Epithelial cell of esophagus (primary cell): ENCODE measurements at regions not wholly inside any gene's neighbourhood (a gene's known extent, or its start where the extent isn't known, plus 50 kb on each side); places are given as distances from the start of the nearest gene placed in this dataset.

Experiments
- DNase-seq: peaks from one replicate; pipeline ENCODE4 v3.0.0; 2010; ENCODE audit warnings: low read depth
- H3K4me3 ChIP-seq: 2 replicates; pipeline ENCODE4 v1.5.1; 2011; ENCODE audit warnings: mild to moderate bottlenecking, low read length, control low read depth
- CTCF ChIP-seq: IDR thresholded peaks from 2 replicates; pipeline ENCODE4 v1.5.1; 2011; ENCODE audit warnings: low read depth, mild to moderate bottlenecking, low read length, control low read depth, inconsistent platforms; ENCODE audit not compliant: insufficient read depth; ENCODE audit errors: missing control alignments

DNA sequence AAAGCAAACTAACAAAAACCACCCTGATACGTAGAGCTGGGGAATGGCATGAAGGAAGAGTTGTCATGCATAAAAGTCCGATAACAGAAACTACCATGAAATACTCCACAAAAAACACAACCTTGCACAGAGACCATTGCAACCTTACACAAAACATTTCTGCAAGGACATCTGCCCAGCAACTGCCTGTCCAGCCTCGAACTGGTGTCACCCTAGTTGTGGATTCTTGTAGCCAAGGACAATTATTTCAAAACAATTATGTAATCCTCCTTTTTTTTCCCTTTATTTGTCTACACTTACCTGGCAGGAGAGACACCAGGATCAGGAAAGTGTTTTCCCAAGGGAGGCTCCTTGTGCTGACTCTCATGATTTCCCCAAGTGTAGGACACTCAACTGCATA lies 232.5 kb upstream of the SYNDIG1 start:
- H3K4me3 ChIP-seq: no peak overlapping the region
- no peak for TF ChIP-seq CTCF
- no peak for DNase-seq

DNA sequence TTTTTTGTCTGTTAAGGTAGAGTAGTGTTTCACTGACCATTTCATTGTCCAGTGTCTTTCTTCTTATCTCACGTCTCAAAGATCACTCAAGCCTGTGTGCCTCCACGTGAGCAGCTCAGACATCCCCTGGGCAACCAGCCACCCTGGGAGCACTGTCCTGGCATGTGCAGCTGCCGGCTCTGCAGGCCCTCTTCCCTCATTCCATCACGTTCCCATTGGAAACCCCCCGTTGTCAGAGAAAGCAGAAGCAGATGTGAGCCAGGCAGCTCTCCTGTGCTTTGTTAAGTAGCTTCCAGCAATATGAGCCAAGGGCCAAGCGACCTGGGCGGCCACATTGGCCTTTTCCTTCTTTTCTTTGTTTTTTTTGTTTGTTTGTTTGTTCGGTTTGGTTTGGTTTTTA lies 233.2 kb upstream of the SYNDIG1 start:
- no peak overlapping the region for H3K4me3 ChIP-seq
- no peak for TF ChIP-seq CTCF
- DNase-seq: no peak

DNA sequence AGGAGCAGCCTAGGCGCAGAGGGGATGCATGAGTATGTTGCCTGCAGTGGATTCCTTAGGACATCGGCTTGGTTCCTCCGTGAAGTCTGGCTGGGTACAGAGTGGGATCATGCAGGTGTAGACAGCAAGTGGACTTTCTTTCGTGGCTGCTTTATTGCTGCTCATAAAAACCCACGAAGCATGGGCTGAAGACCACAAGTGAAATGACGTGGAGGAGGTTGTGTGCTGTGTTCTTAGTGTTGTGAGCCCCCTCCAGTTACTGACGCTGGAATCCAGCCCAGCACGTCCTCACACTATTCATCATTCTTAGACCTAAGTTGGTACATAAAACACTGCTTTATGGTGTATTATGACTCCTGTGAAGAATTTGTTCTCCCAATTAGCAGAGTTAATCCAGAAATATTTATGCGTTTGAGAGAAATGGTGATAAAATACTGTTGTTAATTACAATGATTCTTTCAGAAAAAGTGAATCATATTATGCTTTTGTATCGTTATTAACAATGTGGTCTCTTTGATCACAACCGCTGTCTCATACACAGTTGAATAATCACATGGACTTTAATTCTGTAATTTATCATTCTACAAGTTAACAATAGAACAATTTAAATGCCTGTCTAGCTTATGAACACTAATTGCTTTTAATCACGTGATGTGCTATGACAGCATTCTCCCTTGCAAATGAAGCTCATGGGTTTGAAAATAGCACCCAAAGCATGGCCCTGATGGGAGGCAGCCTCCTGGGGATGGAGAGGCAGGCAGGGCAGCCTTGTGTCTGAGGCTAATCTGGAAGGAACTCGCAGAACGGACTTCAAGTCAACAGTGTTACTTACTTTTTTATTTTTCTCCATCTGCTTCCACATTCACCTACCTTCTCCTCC lies 233.9 kb upstream of the SYNDIG1 start:
- TF ChIP-seq CTCF: no peak
- DNase-seq: no peak

GRCh38 chr20:24227600-24227999 lies 239.0 kb upstream of the GGTLC1 start:
- DNase-seq: no peak
- TF ChIP-seq CTCF: no peak
- no peak overlapping the region for H3K4me3 ChIP-seq

More for the DNA sequence above, 233.9 kb upstream of the SYNDIG1 start:
- no peak overlapping the region for H3K4me3 ChIP-seq

DNA sequence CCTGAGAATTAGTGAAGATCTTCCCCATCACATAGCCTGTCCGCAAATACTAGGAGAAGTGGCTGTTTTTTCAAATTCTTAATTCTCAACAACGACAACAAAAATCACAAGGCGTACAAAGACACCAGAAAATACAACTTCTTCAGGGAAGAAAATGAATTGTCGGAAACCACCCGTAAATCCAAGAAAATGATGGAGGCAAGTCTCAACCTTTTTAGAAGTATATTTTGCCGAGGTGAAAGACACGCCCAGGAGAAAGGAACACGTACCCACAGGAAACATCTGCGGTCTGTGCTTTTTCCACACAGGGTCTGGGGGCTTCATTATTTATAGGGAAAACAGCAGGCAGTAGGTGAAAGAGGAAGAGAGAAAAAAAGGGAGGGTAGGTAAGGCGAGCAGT lies 223.9 kb upstream of the GGTLC1 start:
- no peak overlapping the region for H3K4me3 ChIP-seq
- TF ChIP-seq CTCF: no peak
- DNase-seq: no peak

DNA sequence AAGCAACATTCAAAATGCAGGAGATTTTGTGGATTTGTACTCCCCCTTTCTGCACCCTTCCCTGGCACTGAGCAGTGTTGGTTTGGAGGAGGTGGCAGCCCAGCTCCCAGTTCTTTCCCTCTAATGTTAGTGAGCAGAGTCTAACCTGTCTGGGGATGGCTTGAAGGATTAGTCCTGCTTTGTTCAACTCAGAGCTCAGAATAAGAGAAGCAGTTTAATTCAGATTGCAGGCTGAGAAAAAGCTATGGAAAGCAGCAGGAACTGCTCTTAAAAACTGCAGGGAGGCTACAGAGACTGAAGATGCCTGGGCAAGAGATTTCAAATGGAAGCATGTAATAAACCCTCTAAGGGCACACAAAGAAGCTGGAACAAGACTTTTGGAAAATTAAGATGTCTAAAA lies 223.4 kb upstream of the GGTLC1 start:
- DNase-seq: no peak
- TF ChIP-seq CTCF: no peak
- no peak overlapping the region for H3K4me3 ChIP-seq

- H3K4me3 ChIP-seq: no peak overlapping the region
- no peak for TF ChIP-seq CTCF
- DNase-seq: no peak
Measured at GRCh38 chr20:24210356-24210755, 221.8 kb upstream of the GGTLC1 start.
